ENCODE measurements at regions not wholly inside any gene's neighbourhood (a gene's known extent, or its start where the extent isn't known, plus 50 kb on each side); places are given as distances from the start of the nearest gene placed in this dataset.

DNA sequence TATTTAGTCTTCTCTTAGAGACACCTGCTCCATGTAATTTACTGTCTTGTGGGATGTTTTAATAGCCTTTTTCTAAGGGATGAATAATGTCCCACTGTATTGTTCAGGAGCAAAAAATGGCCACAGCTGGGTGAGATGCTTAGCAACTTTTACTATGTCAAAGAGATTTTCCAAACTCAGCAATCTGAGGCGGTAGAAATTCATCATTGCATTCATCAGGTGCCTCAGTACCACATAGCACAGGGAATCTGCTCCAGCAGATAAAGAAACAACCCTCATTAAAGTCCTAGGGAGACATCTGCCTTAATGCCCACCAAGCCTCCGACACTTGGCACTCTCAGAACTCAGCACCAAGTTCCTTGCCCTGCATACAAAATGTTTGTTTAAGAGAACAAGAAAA lies 266.9 kb downstream of the SIPA1L2 start:
- TF ChIP-seq SUZ12 (IDR thresholded peaks at IDR 0.05) (no peak), ARNT (IDR thresholded peaks at IDR 0.05) (no peak), TARDBP (IDR thresholded peaks at IDR 0.05) (no peak), FOXA1 (IDR thresholded peaks at IDR 0.05) (no peak), ELF4 (IDR thresholded peaks at IDR 0.05) (no peak), SP1 (IDR thresholded peaks at IDR 0.05) (no peak)
- TF ChIP-seq, protein P1, sequence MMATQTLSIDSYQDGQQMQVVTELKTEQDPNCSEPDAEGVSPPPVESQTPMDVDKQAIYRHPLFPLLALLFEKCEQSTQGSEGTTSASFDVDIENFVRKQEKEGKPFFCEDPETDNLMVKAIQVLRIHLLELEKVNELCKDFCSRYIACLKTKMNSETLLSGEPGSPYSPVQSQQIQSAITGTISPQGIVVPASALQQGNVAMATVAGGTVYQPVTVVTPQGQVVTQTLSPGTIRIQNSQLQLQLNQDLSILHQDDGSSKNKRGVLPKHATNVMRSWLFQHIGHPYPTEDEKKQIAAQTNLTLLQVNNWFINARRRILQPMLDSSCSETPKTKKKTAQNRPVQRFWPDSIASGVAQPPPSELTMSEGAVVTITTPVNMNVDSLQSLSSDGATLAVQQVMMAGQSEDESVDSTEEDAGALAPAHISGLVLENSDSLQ (IDR thresholded peaks at IDR 0.05), result no peak
